Right cardiac atrium (tissue), 5 donors: ENCODE measurements at regions not wholly inside any gene's neighbourhood (a gene's known extent, or its start where the extent isn't known, plus 50 kb on each side); places are given as distances from the start of the nearest gene placed in this dataset.

Experiments used
- ATAC-seq, 2 donors: fragments of 200-7000 bp; cut with Tn5 transposase; one replicate each; pipeline versions ENCODE4 v1.8.0 to v1.9.1; 2020; ENCODE audit warnings: moderate library complexity in 2 of 2, mild to moderate bottlenecking in 1 of 2
- DNase-seq, 3 donors: peaks; one replicate each; pipeline ENCODE4 v3.0.0-alpha.2; 2020
- H3K27ac ChIP-seq: one replicate; pipeline ENCODE4 v1.5.1; 2013; ENCODE audit warnings: mild to moderate bottlenecking, low read length, control low read depth, moderate library complexity
- H3K27me3 ChIP-seq: one replicate; pipeline ENCODE4 v1.6.1; 2013; ENCODE audit not compliant: control insufficient read depth, insufficient read depth
- H3K4me1 ChIP-seq: one replicate; pipeline ENCODE4 v1.6.1; 2013; ENCODE audit warnings: low read length; ENCODE audit not compliant: control insufficient read depth, insufficient read depth
- H3K4me3 ChIP-seq: one replicate; pipeline ENCODE4 v1.5.1; 2013; ENCODE audit warnings: low read length, control low read depth
- H3K9me3 ChIP-seq: one replicate; pipeline ENCODE4 v1.6.1; 2013; ENCODE audit warnings: low read length; ENCODE audit not compliant: control insufficient read depth
- WGBS: extraction: QIAGEN DNeasy Blood & Tissue Kit; methylation state at CpG from one replicate; pipeline ENCODE4 v1.1.7; 2013; 5-methylcytosine and 5-hydroxymethylcytosine counted together
- intact Hi-C, 4 donors: fragments of 100-400 bp; cut with DNase I; formaldehyde crosslinking; loops; one replicate each; pipeline versions ENCODE4 v1.11.0 to v1.14.0; 2022 to 2023
- donor health status: healthy with polysubstance abuse.
- donor health status: DM: no; HTN: yes; CAD: no.
- donor health status: DM: no; HTN: no; CAD: no.
- donor health status: DM: no; HTN: yes; CAD: no; lungs with severe emphysema.
- donor health status: DM: yes; HTN: yes; CAD: no.

- Histone ChIP-seq H3K27ac (no peak overlapping the region), H3K27me3 (no peaks in the 10 kb centered on the region), H3K4me1 (peaks cover 2% of the 10 kb centered on the region), H3K4me3 (no peak overlapping the region), H3K9me3 (no peaks in the 10 kb centered on the region)
- DNase-seq (no peak), ATAC-seq (no peak)
- 77% methylated on average over 2 of the region's 2 CpGs for WGBS
- intact Hi-C loops: no loop called here
These were observed 452.7 kb upstream of the HS6ST1 start for GRCh38 chr2:128771401-128771800.

GRCh38 chr2:128772671-128773070 is 454.0 kb upstream of the HS6ST1 start:
- no peaks in the 10 kb centered on the region for H3K27me3 ChIP-seq
- DNase-seq (no peak), ATAC-seq (no peak)
- H3K9me3 ChIP-seq: no peaks in the 10 kb centered on the region
- H3K4me1 ChIP-seq: peaks cover 2% of the 10 kb centered on the region
- no peak overlapping the region for H3K27ac ChIP-seq
- no peak overlapping the region for H3K4me3 ChIP-seq
- 84% methylated on average over 4 of the region's 4 CpGs for WGBS
- intact Hi-C loops: no loop called here

GRCh38 chr2:128773641-128774319 is 455.1 kb upstream of the HS6ST1 start:
- Histone ChIP-seq H3K27me3 (no peaks in the 10 kb centered on the region), H3K27ac (no peak overlapping the region), H3K4me1 (peaks cover 2% of the 10 kb centered on the region), H3K4me3 (no peak overlapping the region), H3K9me3 (no peaks in the 10 kb centered on the region)
- ATAC-seq: no peak
- 80% methylated on average over 16 of the region's 16 CpGs for WGBS
- no peak for DNase-seq
- intact Hi-C loops: no loop called here

GRCh38 chr2:128774320-128775216 is 455.9 kb upstream of the HS6ST1 start:
- peak; percentile 45 to 58 for ATAC-seq
- 50% methylated on average over 7 of the region's 7 CpGs for WGBS
- no peaks in the 10 kb centered on the region for H3K27me3 ChIP-seq

GRCh38 chr2:128775217-128775913 is 456.7 kb upstream of the HS6ST1 start:
- WGBS: 77% methylated on average over 10 of the region's 10 CpGs
- DNase-seq (no peak), ATAC-seq (peak in 1 of 2 donors; percentile 14)

More at GRCh38 chr2:128774320-128775216, 455.9 kb upstream of the HS6ST1 start:
- intact Hi-C loops: no loop called here
- H3K4me3 ChIP-seq: no peak overlapping the region
- H3K9me3 ChIP-seq: no peaks in the 10 kb centered on the region
- no peak for DNase-seq
- peaks cover 2% of the 10 kb centered on the region for H3K4me1 ChIP-seq
- peak overlapping the region; percentile 24 for H3K27ac ChIP-seq

GRCh38 chr2:128775914-128776285 is 457.2 kb upstream of the HS6ST1 start:
- intact Hi-C loops: no loop called here
- ATAC-seq (no peak), DNase-seq (no peak)
- Histone ChIP-seq H3K4me3 (no peak overlapping the region), H3K27me3 (no peaks in the 10 kb centered on the region), H3K9me3 (no peaks in the 10 kb centered on the region), H3K4me1 (peaks cover 2% of the 10 kb centered on the region), H3K27ac (no peak overlapping the region)
- WGBS: 99% methylated on average over 4 of the region's 4 CpGs

More at GRCh38 chr2:128775217-128775913, 456.7 kb upstream of the HS6ST1 start:
- Histone ChIP-seq H3K4me3 (no peak overlapping the region), H3K27me3 (no peaks in the 10 kb centered on the region), H3K9me3 (no peaks in the 10 kb centered on the region), H3K27ac (no peak overlapping the region), H3K4me1 (peaks cover 2% of the 10 kb centered on the region)
- intact Hi-C loops: no loop called here

GRCh38 chr2:128776461-128777195 is 458.0 kb upstream of the HS6ST1 start:
- Histone ChIP-seq H3K27me3 (no peaks in the 10 kb centered on the region), H3K27ac (no peak overlapping the region), H3K4me3 (no peak overlapping the region), H3K4me1 (peaks cover 2% of the 10 kb centered on the region), H3K9me3 (no peaks in the 10 kb centered on the region)
- WGBS: 88% methylated on average over 15 of the region's 15 CpGs
- intact Hi-C loops: no loop called here
- ATAC-seq (no peak), DNase-seq (no peak)

- no peak overlapping the region for H3K4me3 ChIP-seq
- no peak overlapping the region for H3K27ac ChIP-seq
- H3K4me1 ChIP-seq: peaks cover 2% of the 10 kb centered on the region
- intact Hi-C loops: no loop called here
- no peaks in the 10 kb centered on the region for H3K27me3 ChIP-seq
- H3K9me3 ChIP-seq: no peaks in the 10 kb centered on the region
- DNase-seq (no peak), ATAC-seq (no peak)
- 81% methylated on average over 20 of the region's 20 CpGs for WGBS
These were observed 458.7 kb upstream of the HS6ST1 start for GRCh38 chr2:128777196-128778035.

- Histone ChIP-seq H3K9me3 (no peaks in the 10 kb centered on the region), H3K4me3 (no peak overlapping the region), H3K4me1 (peaks cover 2% of the 10 kb centered on the region), H3K27me3 (no peaks in the 10 kb centered on the region), H3K27ac (no peak overlapping the region)
- intact Hi-C loops: no loop called here
- ATAC-seq (no peak), DNase-seq (no peak)
- 90% methylated on average over 2 of the region's 2 CpGs for WGBS
These were observed 460.2 kb upstream of the HS6ST1 start for GRCh38 chr2:128778843-128779242.
